Kasumi-1 (cell line): ENCODE measurements at regions not wholly inside any gene's neighbourhood (a gene's known extent, or its start where the extent isn't known, plus 50 kb on each side); places are given as distances from the start of the nearest gene placed in this dataset.
"Not testable (repeated sequence)": the region's sequence is repeated elsewhere in the genome, so short reads cannot be mapped to it uniquely, and the experiment has no call there.

ENCODE experiments used
- DNase-seq, 2 experiments: peaks; one replicate each; lab custom pipeline; 2025; lab: John Stamatoyannopoulos, UW

DNA sequence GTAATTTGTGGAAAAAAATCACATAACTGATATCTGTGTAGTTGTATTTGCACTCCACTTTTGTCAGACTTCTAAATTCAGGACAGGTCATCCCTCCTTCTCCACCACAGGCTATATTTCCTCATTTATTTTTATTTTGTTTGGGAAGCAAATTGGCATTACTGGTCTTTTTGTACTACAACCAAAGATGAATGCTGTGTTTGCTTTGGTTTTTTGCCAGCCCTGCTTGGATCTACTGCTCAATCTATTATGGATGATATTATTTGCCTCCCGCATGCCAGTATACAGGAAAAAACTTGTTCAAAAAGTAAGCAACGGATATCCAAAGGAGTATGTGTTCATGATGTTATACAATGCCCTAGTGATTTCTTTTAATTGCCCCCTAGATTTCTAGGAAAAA, 948.8 kb downstream of the TRHDE start:
- DNase-seq = no peak

DNA sequence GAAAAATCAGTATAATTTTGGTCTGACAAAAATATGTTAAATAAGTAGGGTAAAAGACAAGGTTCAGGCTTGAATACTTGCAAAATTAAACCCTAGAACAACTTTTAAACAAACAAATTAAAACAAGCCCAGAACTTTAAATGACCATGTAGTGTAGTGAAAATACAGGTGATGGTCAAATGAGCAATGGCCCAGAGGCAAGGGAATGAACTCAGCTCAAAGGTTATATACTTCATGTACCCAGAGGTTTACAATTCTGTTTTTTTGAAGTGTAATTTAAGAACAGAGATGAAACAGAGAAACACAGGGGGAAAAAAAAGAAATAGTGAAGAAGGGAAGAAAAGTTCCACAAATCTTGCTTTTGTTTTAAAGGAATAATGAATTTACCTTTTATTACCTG, 949.2 kb downstream of the TRHDE start:
- DNase-seq = no peak

GRCh38 chr12:73221836-73222235, 949.7 kb downstream of the TRHDE start:
- DNase-seq = peak; percentile 49 to 54

- DNase-seq = no peak
Observed at GRCh38 chr12:73225371-73225937, 953.3 kb downstream of the TRHDE start.

DNA sequence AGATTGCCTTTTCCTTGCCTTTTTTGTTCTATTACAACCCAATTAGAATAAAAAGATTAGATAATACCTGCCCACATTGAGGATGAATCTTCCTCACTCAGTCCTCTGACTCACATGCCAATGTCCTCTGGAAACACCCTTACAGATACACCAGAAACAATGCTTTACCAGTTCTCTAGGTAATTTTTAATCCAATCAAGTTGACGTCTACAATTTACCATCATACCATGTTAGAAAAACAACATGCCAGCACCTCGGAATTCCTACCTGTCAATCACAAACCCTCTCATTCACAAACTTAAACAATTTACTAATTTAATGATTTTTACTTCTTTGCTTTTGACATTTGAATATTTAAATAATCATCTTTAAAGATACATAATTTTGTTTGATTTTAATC, 953.8 kb downstream of the TRHDE start:
- no peak for DNase-seq

DNA sequence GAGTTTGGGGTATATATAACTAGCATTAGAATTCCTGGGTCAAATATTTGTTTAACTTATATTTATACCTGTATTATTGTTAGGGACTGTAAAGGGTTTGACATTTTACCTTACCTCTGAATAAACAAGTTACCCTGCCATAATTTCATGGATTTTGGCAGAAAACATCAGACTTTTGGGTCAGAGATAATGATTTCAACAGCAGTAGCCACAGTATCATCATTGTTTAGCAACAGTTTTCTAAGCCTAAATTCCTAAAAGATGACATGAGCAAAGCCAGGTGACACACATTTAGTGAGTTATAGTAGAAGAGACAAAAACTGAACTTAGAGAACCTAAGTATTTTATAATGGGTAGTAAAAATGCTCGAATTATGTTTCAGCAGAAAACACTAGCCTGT, 954.4 kb downstream of the TRHDE start:
- DNase-seq = no peak

GRCh38 chr12:73228828-73229227, 956.7 kb downstream of the TRHDE start:
- not testable (repeated sequence) for DNase-seq

GRCh38 chr12:73235387-73235786, 963.2 kb downstream of the TRHDE start:
- DNase-seq = no peak

DNA sequence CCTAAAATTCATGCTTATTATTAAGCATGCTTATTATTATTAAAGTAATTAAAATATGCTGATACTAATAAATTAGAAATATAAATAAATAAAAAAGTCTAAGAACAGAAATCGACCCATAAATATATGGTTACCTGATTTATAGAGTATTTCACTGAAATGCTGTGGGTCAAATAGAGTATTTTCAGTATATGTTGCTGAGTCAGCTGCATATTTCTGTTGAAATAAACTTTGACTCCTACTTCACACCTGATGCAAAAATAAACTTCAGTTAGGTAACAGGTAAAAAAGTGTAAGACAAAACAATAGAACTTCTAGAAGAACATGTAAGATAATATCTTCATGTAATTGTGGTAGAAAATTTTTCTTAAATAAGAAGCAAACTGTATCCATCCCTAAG, 967.9 kb downstream of the TRHDE start:
- DNase-seq = no peak

DNA sequence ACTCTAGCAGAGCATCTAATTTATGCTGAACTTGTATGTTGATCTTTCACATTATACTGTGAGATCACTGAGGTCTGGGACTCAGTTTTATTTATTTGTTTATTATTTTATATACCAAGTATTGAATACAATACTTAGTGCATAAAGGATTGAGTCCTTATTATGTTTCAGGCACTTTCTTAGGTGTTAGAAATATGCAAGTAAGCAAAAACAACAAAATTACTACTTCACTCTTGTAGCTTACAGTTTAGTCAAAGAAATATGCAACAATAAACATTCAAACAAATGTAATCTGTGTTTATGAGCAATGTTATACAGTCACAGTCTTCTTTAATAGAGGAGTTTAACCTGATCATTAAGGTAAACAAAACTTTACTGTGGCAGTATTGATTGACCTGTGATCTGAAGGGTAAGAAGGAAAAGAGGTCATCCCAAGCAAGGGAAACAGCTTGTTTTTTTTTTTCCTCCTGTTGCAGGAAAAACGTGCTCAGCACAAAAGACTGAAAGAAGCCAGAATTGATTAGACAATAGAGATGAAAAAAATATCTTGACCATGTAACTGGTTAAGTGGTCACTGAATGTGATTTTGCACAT, 990.7 kb downstream of the TRHDE start:
- no peak for DNase-seq

DNA sequence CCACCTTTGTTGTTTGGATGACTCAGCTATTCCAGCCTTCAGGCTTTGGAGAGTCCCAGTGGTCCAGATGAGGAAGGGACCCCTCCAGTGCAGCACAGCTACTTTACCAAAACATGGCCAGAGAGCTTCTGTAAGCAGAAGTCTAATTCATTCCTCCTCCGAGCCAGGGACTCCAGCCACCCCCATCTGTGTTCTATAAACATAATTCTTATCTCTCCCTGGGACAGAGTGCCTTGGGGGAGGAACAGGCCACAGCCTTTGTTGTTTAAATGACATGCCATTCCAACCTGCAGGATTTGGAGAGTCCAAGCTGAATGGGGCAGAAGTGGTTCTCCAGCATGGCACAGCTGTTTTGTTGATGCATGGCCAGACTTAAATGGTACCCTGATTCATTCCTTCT, 994.0 kb downstream of the TRHDE start:
- no peak for DNase-seq

- no peak for DNase-seq
Observed at GRCh38 chr12:73274976-73275375, 1002.8 kb downstream of the TRHDE start.

GRCh38 chr12:73277971-73278370, 1005.8 kb downstream of the TRHDE start:
- no peak for DNase-seq

DNA sequence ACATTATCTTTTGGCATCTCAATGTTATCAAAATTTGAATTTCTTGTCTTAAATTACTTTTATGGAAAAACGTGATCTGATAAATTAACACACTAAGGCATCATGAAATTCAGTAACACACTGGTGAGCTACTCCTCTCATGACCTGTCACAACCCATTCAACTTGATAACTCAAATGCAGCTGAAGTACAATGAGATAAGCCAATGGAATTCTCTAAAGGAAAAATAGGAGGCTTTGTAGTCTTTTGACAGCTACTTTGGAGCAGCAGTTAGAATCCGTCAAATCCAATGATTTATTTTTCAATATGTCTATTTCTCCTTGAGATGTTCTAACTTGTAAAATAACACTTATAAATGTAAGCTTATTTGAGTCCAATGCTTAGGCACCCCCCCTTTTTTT, 1029.4 kb downstream of the TRHDE start:
- no peak for DNase-seq

GRCh38 chr12:73307260-73307659, 1035.1 kb downstream of the TRHDE start:
- no peak for DNase-seq

DNA sequence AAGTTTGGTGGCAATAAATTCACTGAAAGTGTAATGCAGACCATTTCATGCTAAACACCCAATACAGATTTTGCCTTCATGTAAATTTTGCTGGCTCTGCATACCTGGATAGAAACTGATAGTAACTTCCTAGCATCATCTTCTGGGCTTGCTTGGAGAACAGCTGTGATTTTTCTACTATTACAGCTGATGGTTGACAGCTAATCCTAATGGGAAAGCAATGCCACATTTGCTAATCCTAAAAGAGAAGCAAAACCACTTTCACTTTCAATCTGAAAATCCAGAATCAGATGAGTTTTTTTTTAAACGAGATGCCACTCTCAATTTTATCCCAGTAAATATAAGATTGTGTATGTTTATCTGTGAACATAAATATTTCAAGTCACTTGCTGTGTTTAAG, 1035.9 kb downstream of the TRHDE start:
- DNase-seq = no peak

DNA sequence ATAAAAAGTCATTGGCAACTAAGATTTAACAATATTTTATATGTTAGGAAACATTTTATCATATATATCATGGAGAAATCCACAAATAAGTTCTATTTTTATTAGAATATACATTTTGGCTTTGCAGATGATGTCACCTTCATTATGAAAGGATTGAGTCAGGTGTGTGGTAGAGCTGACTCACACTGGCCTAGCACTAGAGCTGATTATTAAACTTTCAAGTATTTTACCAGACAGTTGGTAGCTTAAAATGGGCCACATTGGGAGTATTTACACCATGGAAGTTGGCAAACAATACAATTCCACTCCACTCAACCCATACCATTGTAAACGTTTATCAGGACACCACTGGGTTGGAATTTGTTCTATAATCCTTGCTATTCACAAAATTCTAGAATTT, 1036.6 kb downstream of the TRHDE start:
- DNase-seq = no peak

DNA sequence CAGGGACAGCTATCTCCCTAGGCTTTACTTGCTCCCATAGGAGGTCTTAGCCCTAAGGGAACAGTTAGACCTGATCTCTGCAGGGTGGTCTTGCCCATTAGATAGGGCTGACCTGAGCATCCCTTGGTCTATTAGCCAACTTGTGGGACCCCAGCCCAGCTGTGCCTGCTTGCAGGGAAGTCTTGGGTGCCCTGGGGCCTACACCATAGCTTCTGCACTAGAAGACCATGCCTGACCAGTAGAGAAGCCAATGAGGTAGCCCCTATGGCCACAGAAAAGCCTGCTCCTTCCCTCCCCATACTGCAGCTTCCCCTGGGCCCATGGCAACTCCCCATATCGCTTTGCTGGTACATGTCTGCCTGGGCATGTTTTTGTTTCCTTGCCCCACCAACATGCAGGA, 1049.1 kb downstream of the TRHDE start:
- no peak for DNase-seq

- no peak for DNase-seq
Observed at GRCh38 chr12:73321776-73322175, 1049.6 kb downstream of the TRHDE start.

- no peak for DNase-seq
Observed at GRCh38 chr12:73330584-73331351, 1058.6 kb downstream of the TRHDE start.

DNA sequence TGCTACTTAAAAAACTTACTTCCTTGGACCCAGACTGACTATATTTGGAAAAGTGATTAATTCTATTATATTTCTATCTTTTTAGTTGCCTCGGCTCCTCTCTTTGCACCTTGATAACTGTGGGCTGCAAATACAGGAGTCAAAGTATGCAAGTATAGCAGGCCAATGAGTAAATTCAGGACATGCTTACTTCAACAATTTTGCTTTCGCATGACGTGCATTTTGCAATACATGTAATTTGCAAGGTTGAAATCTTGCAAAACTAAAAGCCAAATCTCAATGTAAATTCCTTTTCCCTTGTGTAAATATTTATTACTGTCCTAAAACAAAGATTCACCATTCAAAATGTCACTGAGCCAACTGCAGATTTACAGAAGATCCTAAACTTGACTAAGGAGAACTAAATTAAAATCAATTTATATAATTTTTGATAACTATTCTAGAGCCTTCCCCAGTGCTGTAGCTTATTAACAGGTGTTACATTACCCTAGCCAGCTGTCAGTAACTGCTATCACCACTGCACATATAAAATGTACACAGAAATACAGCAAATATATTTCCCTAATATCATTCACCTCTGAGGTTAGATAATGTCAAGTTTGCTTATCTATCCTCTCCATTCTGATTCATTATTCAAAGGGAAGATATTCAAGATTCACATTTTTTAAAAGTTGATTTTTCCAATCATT, 1069.5 kb downstream of the TRHDE start:
- no peak for DNase-seq

DNA sequence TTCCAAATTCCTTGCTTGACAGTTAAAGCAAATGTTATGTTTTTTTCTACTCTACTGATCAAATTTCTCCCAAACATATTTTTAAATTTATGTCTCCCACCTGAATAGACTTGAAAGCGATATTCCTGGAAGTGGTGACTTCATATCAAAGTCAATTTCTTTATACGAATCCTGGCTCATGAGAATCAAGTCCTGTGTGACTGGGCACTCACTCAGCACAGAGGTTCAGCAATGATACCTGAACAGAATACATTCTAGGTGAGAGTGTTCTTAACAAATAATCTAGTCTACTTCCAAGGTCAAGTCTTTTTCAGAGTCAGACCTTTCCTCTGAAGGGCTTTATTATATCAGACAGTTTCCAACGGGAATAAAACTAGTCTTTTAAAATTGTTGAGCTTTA, 1070.6 kb downstream of the TRHDE start:
- DNase-seq = no peak

- DNase-seq = no peak
Observed at GRCh38 chr12:73352826-73353225, 1080.7 kb downstream of the TRHDE start.
